ENCODE measurements at regions not wholly inside any gene's neighbourhood (a gene's known extent, or its start where the extent isn't known, plus 50 kb on each side); places are given as distances from the start of the nearest gene placed in this dataset.

DNA sequence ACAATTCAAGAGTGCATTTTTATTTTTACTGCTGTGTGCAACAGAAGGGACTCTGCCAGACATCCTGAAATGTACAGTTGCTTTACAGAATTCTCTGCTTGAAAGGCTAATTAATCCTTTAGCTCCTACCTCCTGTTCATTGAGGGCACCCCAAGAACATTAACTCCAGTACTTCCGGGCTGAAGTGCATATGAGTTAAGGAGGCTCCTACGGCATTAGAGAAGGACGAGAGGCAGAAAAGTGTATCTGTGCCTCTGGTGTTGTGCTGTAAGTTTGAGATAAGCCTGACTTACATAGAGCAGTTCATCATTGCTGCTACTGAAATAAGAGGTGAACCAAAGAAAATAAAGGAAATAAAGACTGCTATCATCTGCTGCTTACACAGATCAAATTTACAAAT lies 609.3 kb upstream of the ADGRB3 start:
- no peaks in the 10 kb centered on the region for H3K79me2 ChIP-seq (ENCODE audit: control insufficient read depth in 1 of 2, insufficient read depth in 2 of 2, low read length in 2 of 2)
- no peak overlapping the region for H3K4me3 ChIP-seq (ENCODE audit: extremely low read depth in 1 of 4, insufficient read depth in 2 of 4, low read depth in 3 of 4, low read length in 4 of 4)
- FAIRE-seq (no peak), DNase-seq (ENCODE audit: low read depth in 1 of 2, low spot score in 2 of 2) (no peak)
- H3K79me1 ChIP-seq (ENCODE audit: low read depth, low read length), result no peaks in the 10 kb centered on the region
- H3K27ac ChIP-seq (ENCODE audit: low read depth, low read length), result no peak overlapping the region
- H4K8ac ChIP-seq (ENCODE audit: extremely low read depth, insufficient read depth, low read length), result no peak overlapping the region
- no peaks in the 10 kb centered on the region for H3K9me3 ChIP-seq (ENCODE audit: insufficient read depth in 2 of 2, low read depth in 1 of 2, low read length in 1 of 2)
- H4K20me1 ChIP-seq (replicated peaks in 1 of 2; ENCODE audit: control insufficient read depth in 1 of 2, insufficient read depth in 2 of 2, low read length in 2 of 2), result no peaks in the 10 kb centered on the region
- CTCF ChIA-PET (ENCODE audit: partially characterized antibody), result no interaction called here
- no peak overlapping the region for H2BK120ac ChIP-seq (replicated peaks; ENCODE audit: low read depth, low read length)
- no peak overlapping the region for H3K14ac ChIP-seq (ENCODE audit: insufficient read length)
- H3K4me1 ChIP-seq (replicated peaks in 1 of 4; ENCODE audit: control insufficient read depth in 3 of 4, insufficient read depth in 4 of 4, low read length in 3 of 4), result no peaks in the 10 kb centered on the region
- H2BK5ac ChIP-seq (ENCODE audit: low read depth, low read length), result no peak overlapping the region
- peaks cover 0 to 1% (median 0%) of the 10 kb centered on the region in 4 experiments; a peak in 1 of 7 replicates for H3K27me3 ChIP-seq (replicated peaks in 1 of 4; ENCODE audit: control insufficient read depth in 3 of 4, extremely low read depth in 1 of 4, insufficient read depth in 3 of 4, low read length in 3 of 4)
- no peak overlapping the region for H3K4me2 ChIP-seq (ENCODE audit: insufficient read depth in 1 of 2, low read depth in 2 of 2, low read length in 2 of 2)
- no peak overlapping the region for H2BK20ac ChIP-seq (ENCODE audit: low read length)
- no peak overlapping the region for H2AK5ac ChIP-seq (ENCODE audit: low read depth, low read length)
- no peak overlapping the region for H2BK12ac ChIP-seq (ENCODE audit: low read depth, low read length)
- no peak overlapping the region for H4K5ac ChIP-seq (ENCODE audit: insufficient read length, low read depth, low read length)
- no peak overlapping the region for H3K23ac ChIP-seq (ENCODE audit: insufficient read length)
- H3K4ac ChIP-seq (replicated peaks; ENCODE audit: insufficient read length, low read depth, low read length), result no peak overlapping the region
- H3K23me2 ChIP-seq (ENCODE audit: low read depth, low read length), result no peaks in the 10 kb centered on the region
- H3K56ac ChIP-seq (replicated peaks; ENCODE audit: insufficient read length, low read depth, low read length), result no peak overlapping the region
- H2AFZ ChIP-seq (ENCODE audit: low read length), result no peak overlapping the region
- no peak overlapping the region for H3K9ac ChIP-seq (replicated peaks in 1 of 4; ENCODE audit: extremely low read depth in 1 of 4, low read depth in 3 of 4, low read length in 3 of 4)
- H4K91ac ChIP-seq (replicated peaks; ENCODE audit: insufficient read length, low read length), result no peak overlapping the region
- H2BK15ac ChIP-seq (ENCODE audit: low read length), result no peak overlapping the region
- 94% methylated on average over 3 of the region's 3 CpGs; no CpG with 5 or more reads in 1 of the 2 experiments for WGBS, 2 experiments (ENCODE audit: extremely low coverage in 1 of 2, insufficient coverage in 1 of 2, insufficient read length in 1 of 2, insufficient replicate concordance in 2 of 2, low coverage in 1 of 2, low lambda C conversion rate in 2 of 2, missing lambda C conversion rate in 1 of 2)
- no peak overlapping the region for H3K18ac ChIP-seq (ENCODE audit: extremely low read depth, low read length)
- POLR2A ChIA-PET (ENCODE audit: partially characterized antibody), result no interaction called here
- H3K36me3 ChIP-seq (ENCODE audit: control insufficient read depth in 2 of 4, insufficient read depth in 4 of 4, low read length in 3 of 4), result no peaks in the 10 kb centered on the region
- TF ChIP-seq GTF2F1 (IDR thresholded peaks at IDR 0.05; ENCODE audit: borderline replicate concordance, low read depth, low read length), result no peak
- no peak for TF ChIP-seq KDM4A (IDR thresholded peaks at IDR 0.05; ENCODE audit: low read depth, low read length, severe bottlenecking)
- TF ChIP-seq CBX5 (IDR thresholded peaks at IDR 0.05; ENCODE audit: low read depth, low read length), result no peak
- no peak for TF ChIP-seq KDM1A (IDR thresholded peaks at IDR 0.05; ENCODE audit: borderline replicate concordance, low read length)
- TF ChIP-seq POU5F1 (IDR thresholded peaks at IDR 0.05; ENCODE audit: low read depth, low read length), result no peak
- no peak for TF ChIP-seq HDAC6 (IDR thresholded peaks at IDR 0.05; ENCODE audit: low read depth, low read length)
- no peak for TF ChIP-seq KDM5A (IDR thresholded peaks at IDR 0.05; ENCODE audit: low read length)
- TF ChIP-seq TAF7 (optimal IDR thresholded peaks at IDR 0.05; ENCODE audit: borderline replicate concordance, low read depth, low read length), result no peak
- no peak for TF ChIP-seq TAF1 (IDR thresholded peaks at IDR 0.05; ENCODE audit: low read depth, low read length)
- no peak for TF ChIP-seq BACH1 (IDR thresholded peaks at IDR 0.05; ENCODE audit: low read length)
- no peak for TF ChIP-seq CTBP2 (IDR thresholded peaks at IDR 0.05; ENCODE audit: borderline replicate concordance, insufficient read depth, insufficient read length, low read length)
- no peak for TF ChIP-seq TBP (IDR thresholded peaks at IDR 0.05; ENCODE audit: low read depth, low read length)
- TF ChIP-seq EP300 (IDR thresholded peaks at IDR 0.05; ENCODE audit: borderline replicate concordance in 1 of 2, low read depth in 2 of 2, low read length in 2 of 2), result no peak
- TF ChIP-seq ZNF274 (IDR thresholded peaks at IDR 0.05; ENCODE audit: borderline replicate concordance, extremely low read depth, low read length), result no peak
- no peak for TF ChIP-seq JUN (IDR thresholded peaks at IDR 0.05; ENCODE audit: low read depth, low read length)

Measured in H1 (cell line).